ENCODE measurements at regions not wholly inside any gene's neighbourhood (a gene's known extent, or its start where the extent isn't known, plus 50 kb on each side); places are given as distances from the start of the nearest gene placed in this dataset.

GRCh38 chr14:57089901-57090300 is 178.8 kb downstream of the EXOC5 start:
- no peak overlapping the region for H3K4me3 ChIP-seq (ENCODE audit: low read length)
- DNase-seq (ENCODE audit: low read depth), result peak; percentile 25
- no peak for TF ChIP-seq CTCF (IDR thresholded peaks at IDR 0.05; ENCODE audit: insufficient read depth, low read depth, low read length, missing control alignments)

GRCh38 chr14:57087841-57088240 is 180.9 kb downstream of the EXOC5 start:
- no peak for DNase-seq (ENCODE audit: low read depth)
- H3K4me3 ChIP-seq (ENCODE audit: low read length), result no peak overlapping the region
- no peak for TF ChIP-seq CTCF (IDR thresholded peaks at IDR 0.05; ENCODE audit: insufficient read depth, low read depth, low read length, missing control alignments)

GRCh38 chr14:57086271-57087162 is 182.2 kb downstream of the EXOC5 start:
- no peak for DNase-seq (ENCODE audit: low read depth)
- TF ChIP-seq CTCF (IDR thresholded peaks at IDR 0.05; ENCODE audit: insufficient read depth, low read depth, low read length, missing control alignments), result no peak
- no peak overlapping the region for H3K4me3 ChIP-seq (ENCODE audit: low read length)

- TF ChIP-seq CTCF (IDR thresholded peaks at IDR 0.05; ENCODE audit: insufficient read depth, low read depth, low read length, missing control alignments), result no peak
- peak; percentile 40 for DNase-seq (ENCODE audit: low read depth)
- H3K4me3 ChIP-seq (ENCODE audit: low read length), result no peak overlapping the region
Observed at GRCh38 chr14:57085801-57086200, 182.9 kb downstream of the EXOC5 start.

- H3K4me3 ChIP-seq (ENCODE audit: low read length), result no peak overlapping the region
- no peak for DNase-seq (ENCODE audit: low read depth)
- no peak for TF ChIP-seq CTCF (IDR thresholded peaks at IDR 0.05; ENCODE audit: insufficient read depth, low read depth, low read length, missing control alignments)
Observed at GRCh38 chr14:57085043-57085442, 183.7 kb downstream of the EXOC5 start.

GRCh38 chr14:57080691-57081090 is 188.0 kb downstream of the EXOC5 start:
- no peak for TF ChIP-seq CTCF (IDR thresholded peaks at IDR 0.05; ENCODE audit: insufficient read depth, low read depth, low read length, missing control alignments)
- no peak for DNase-seq (ENCODE audit: low read depth)
- no peak overlapping the region for H3K4me3 ChIP-seq (ENCODE audit: low read length)

- no peak overlapping the region for H3K4me3 ChIP-seq (ENCODE audit: low read length)
- TF ChIP-seq CTCF (IDR thresholded peaks at IDR 0.05; ENCODE audit: insufficient read depth, low read depth, low read length, missing control alignments), result no peak
- no peak for DNase-seq (ENCODE audit: low read depth)
Observed at GRCh38 chr14:57078054-57078453, 190.7 kb downstream of the EXOC5 start.
